ENCODE measurements at regions not wholly inside any gene's neighbourhood (a gene's known extent, or its start where the extent isn't known, plus 50 kb on each side); places are given as distances from the start of the nearest gene placed in this dataset.

GRCh38 chr2:62568983-62569837 lies 63.2 kb upstream of the TMEM17 start:
- no peak for ATAC-seq
- no peak for DNase-seq
- intact Hi-C loops (cut with micrococcal nuclease): no loop called here

GRCh38 chr2:62568074-62568473 lies 62.1 kb upstream of the TMEM17 start:
- intact Hi-C loops (cut with micrococcal nuclease): no loop called here
- no peak for DNase-seq
- ATAC-seq: no peak

DNA sequence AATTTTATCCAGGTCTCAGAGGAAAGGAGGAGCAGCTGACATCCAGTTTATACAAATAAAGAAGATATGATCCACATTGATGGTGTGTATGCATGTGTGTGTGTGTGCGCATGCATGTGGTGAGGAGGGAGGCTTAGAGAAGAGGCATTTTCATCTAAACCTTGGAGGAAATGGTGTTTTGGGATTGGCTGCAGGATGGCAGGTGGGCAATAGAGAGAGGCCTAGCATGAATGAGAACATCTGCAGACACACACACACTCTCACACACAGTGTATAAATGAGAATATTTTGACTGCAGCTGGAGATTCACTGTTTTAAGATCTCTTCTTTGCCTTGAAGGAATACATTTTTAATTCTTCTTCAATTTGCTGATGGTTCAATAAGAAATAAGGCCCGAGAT lies 61.7 kb upstream of the TMEM17 start:
- no peak for DNase-seq
- no peak for ATAC-seq
- intact Hi-C loops (cut with micrococcal nuclease): no loop called here

DNA sequence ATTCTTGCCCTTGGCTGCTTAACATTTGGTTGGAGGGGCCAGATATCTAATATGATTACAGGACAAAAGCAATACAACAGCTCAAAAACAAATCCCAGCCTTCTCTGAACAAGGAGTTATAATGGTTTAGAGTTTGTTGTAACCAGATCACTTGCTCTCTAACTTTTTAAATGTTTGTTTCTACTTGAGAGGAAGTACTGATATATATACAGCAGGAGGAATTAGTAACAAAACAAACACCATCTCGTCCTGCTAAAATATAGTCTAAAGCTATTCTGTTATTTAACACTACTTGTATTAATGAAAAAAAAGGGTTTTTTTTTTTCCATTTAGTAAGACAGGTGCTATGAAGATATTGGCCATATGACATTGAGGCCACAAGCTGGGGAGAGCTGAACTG lies 60.9 kb upstream of the TMEM17 start:
- intact Hi-C loops (cut with micrococcal nuclease): no loop called here
- ATAC-seq (no peak), DNase-seq (no peak)

- ATAC-seq: no peak
- intact Hi-C loops (cut with micrococcal nuclease): no loop called here
- DNase-seq: no peak
Observed at GRCh38 chr2:62565309-62565908, 59.4 kb upstream of the TMEM17 start.

GRCh38 chr2:62564380-62565137 lies 58.6 kb upstream of the TMEM17 start:
- intact Hi-C loops (cut with micrococcal nuclease): no loop called here
- DNase-seq (no peak), ATAC-seq (no peak)

- no peak for ATAC-seq
- no peak for DNase-seq
- intact Hi-C loops (cut with micrococcal nuclease): no loop called here
Observed at GRCh38 chr2:62561586-62561985, 55.6 kb upstream of the TMEM17 start.

- DNase-seq: no peak
- no peak for ATAC-seq
- intact Hi-C loops (cut with micrococcal nuclease): no loop called here
Observed at GRCh38 chr2:62559582-62559981, 53.6 kb upstream of the TMEM17 start.

GRCh38 chr2:62558743-62559142 lies 52.7 kb upstream of the TMEM17 start:
- ATAC-seq: no peak
- intact Hi-C loops (cut with micrococcal nuclease): no loop called here
- DNase-seq: no peak

GRCh38 chr2:62556086-62556485 lies 50.1 kb upstream of the TMEM17 start:
- intact Hi-C loops (cut with micrococcal nuclease): no loop called here
- DNase-seq (no peak), ATAC-seq (no peak)
